Nephron progenitor cell (in vitro differentiated cells): ENCODE measurements at regions not wholly inside any gene's neighbourhood (a gene's known extent, or its start where the extent isn't known, plus 50 kb on each side); places are given as distances from the start of the nearest gene placed in this dataset.

Experiments
- DNase-seq: peaks from one replicate; pipeline ENCODE4 v3.0.0; 2021
- H3K27ac Mint-ChIP-seq: 2 replicates; pipeline ENCODE4 v1.8.0; 2021; ENCODE audit warnings: mild to moderate bottlenecking, moderate library complexity, mixed read lengths
- H3K27me3 Mint-ChIP-seq: 2 replicates; pipeline ENCODE4 v1.8.0; 2021; ENCODE audit warnings: mild to moderate bottlenecking, low read depth, mixed read lengths; ENCODE audit not compliant: poor library complexity
- H3K36me3 Mint-ChIP-seq: 2 replicates; pipeline ENCODE4 v1.8.0; 2021; ENCODE audit warnings: low read depth, mixed read lengths
- H3K4me1 Mint-ChIP-seq: 2 replicates; pipeline ENCODE4 v1.8.0; 2021; ENCODE audit warnings: mixed read lengths
- H3K4me3 Mint-ChIP-seq: 2 replicates; pipeline ENCODE4 v1.8.0; 2021; ENCODE audit warnings: mild to moderate bottlenecking, moderate library complexity, mixed read lengths
- H3K9me3 Mint-ChIP-seq: 2 replicates; pipeline ENCODE4 v1.8.0; 2021; ENCODE audit warnings: mild to moderate bottlenecking, moderate library complexity, mixed read lengths
- TF ChIP-seq, protein P1 (sequence below): fragments of 200-600 bp; sonication (generic); IDR thresholded peaks from 2 replicates; pipeline ENCODE4 v1.5.0; 2021; ENCODE audit warnings: antibody characterized with exemption

DNA sequence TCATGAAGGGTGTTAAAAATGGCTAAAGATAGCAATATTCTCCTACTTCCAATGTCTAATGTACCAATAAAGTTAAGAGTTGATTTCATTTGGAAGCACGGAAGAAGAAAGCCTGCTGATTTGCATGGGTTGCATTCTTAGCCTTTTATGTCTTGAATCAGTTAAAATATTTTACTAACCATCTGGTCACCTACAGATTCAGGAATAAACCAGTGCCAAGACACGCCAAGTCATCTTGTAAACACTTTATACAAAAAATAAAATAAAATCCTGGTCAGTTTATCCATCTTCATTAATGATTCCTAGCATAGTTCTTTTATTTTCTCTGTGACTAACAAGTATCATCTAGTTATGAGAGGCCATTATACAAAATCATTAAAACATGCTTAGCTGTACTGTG, 1031.6 kb upstream of the WWC1 start:
- no peak overlapping the region for H3K27ac Mint-ChIP-seq
- DNase-seq: no peak
- no peaks in the 10 kb centered on the region for H3K27me3 Mint-ChIP-seq
- H3K36me3 Mint-ChIP-seq: no peaks in the 10 kb centered on the region
- H3K4me3 Mint-ChIP-seq: no peak overlapping the region
- H3K9me3 Mint-ChIP-seq: peaks cover 5% of the 10 kb centered on the region
- no peaks in the 10 kb centered on the region for H3K4me1 Mint-ChIP-seq
- TF ChIP-seq, protein P1, sequence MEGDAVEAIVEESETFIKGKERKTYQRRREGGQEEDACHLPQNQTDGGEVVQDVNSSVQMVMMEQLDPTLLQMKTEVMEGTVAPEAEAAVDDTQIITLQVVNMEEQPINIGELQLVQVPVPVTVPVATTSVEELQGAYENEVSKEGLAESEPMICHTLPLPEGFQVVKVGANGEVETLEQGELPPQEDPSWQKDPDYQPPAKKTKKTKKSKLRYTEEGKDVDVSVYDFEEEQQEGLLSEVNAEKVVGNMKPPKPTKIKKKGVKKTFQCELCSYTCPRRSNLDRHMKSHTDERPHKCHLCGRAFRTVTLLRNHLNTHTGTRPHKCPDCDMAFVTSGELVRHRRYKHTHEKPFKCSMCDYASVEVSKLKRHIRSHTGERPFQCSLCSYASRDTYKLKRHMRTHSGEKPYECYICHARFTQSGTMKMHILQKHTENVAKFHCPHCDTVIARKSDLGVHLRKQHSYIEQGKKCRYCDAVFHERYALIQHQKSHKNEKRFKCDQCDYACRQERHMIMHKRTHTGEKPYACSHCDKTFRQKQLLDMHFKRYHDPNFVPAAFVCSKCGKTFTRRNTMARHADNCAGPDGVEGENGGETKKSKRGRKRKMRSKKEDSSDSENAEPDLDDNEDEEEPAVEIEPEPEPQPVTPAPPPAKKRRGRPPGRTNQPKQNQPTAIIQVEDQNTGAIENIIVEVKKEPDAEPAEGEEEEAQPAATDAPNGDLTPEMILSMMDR: no peak

DNA sequence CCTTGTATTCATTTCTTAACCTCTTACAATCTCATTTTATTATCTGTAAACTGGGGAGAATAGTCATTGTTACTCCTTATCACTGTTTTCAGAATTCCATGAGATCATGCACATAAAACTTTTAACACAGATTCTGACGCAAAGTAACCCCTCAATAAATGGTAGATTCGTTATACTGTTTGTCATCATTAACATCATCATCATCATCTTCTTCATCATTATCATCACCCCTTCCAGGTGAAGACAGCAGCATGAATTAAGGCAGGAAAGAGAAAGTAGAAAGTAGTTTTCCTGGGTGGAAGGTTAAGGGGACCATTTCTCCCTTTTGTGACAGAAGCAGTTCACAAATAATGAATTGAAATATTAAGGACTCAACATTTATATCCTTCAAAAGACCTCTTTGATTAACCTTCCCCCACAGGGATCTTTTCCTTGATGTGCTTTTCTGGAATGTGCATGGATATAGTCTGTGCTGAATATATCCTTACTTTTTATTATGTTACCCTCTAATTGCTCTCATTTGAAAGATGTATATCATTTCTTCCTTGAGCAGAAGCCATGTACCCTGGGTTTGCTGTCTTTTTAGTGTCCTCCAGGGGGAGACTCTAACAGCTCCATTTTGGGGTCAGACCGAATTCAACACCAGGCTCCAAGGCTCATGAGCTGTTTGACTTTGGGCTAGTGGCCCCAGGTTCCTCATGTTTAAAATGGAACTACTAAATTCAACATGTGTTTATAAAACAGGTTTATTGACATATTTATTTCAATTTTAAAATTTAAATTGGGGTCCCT, 1029.9 kb upstream of the WWC1 start:
- no peaks in the 10 kb centered on the region for H3K27me3 Mint-ChIP-seq
- no peak for DNase-seq
- no peaks in the 10 kb centered on the region for H3K36me3 Mint-ChIP-seq
- no peak overlapping the region for H3K27ac Mint-ChIP-seq
- peaks cover 5% of the 10 kb centered on the region for H3K9me3 Mint-ChIP-seq
- no peak overlapping the region for H3K4me3 Mint-ChIP-seq
- no peaks in the 10 kb centered on the region for H3K4me1 Mint-ChIP-seq
- TF ChIP-seq, protein P1: peak; percentile 22

DNA sequence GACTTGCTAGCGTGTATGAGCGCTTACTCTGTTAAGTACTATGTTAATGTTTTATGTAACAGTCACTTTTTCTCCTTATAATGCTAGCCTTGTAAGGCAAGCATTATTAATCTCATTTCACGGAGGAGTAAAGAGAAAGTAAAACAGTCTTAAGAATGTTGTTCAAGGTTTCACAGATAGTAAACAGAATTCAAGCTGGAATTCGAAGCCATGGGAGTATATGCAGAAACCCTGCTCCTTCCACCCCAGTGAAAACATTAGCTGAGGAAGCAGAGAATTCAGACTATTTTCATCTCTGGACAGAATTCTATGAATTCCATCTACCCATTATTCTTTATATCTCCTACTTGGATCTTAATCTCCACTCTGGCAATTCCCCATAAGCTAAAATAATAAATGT, 1028.3 kb upstream of the WWC1 start:
- no peaks in the 10 kb centered on the region for H3K4me1 Mint-ChIP-seq
- H3K27me3 Mint-ChIP-seq: no peaks in the 10 kb centered on the region
- no peak overlapping the region for H3K27ac Mint-ChIP-seq
- H3K9me3 Mint-ChIP-seq: peaks cover 5% of the 10 kb centered on the region
- no peak overlapping the region for H3K4me3 Mint-ChIP-seq
- DNase-seq: no peak
- H3K36me3 Mint-ChIP-seq: no peaks in the 10 kb centered on the region
- TF ChIP-seq, protein P1: no peak

DNA sequence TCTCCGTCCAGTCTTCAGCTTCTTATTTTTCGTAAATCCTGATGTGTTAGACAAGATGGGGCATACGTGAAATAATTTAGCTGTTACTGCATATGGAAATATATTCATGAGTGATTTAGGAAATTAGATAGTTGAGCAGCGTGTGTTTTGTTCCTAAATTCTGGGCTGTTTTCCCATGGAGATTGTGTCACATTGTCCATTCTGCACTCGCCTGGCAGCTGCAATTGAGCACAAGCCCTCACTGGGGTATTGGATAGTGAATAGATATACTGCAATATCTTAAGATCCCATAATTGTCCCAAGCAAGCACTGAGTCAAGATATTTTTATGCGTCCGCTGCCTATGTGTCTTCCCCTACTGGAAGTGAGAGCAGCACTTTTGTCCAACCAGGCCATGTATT, 1027.1 kb upstream of the WWC1 start:
- TF ChIP-seq, protein P1: no peak
- H3K4me3 Mint-ChIP-seq: no peak overlapping the region
- H3K27ac Mint-ChIP-seq: no peak overlapping the region

DNA sequence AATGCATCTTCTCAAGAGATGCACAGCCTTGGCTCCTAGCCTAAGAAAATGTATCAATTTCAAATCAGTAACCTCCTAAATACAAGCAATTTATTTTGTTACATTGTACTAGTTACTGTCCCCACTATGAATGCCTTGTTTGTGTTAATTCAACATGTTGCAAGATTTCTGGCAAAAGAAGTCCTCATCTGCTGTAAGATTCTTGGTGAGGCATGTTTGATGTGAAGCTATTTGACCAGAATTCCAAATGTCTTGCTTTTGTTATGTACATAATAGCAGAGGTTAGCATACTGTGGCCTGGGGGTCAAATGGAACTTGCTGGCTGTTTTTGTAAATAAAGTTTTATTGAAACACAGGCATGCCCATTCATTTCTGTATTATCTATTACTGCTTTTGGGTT, 1023.1 kb upstream of the WWC1 start:
- TF ChIP-seq, protein P1: no peak
- Mint-ChIP-seq H3K36me3 (no peaks in the 10 kb centered on the region), H3K9me3 (no peaks in the 10 kb centered on the region), H3K27ac (no peak overlapping the region), H3K27me3 (no peaks in the 10 kb centered on the region), H3K4me1 (no peaks in the 10 kb centered on the region), H3K4me3 (no peak overlapping the region)
- DNase-seq: no peak

More for the DNA sequence above, 1027.1 kb upstream of the WWC1 start:
- Mint-ChIP-seq H3K36me3 (no peaks in the 10 kb centered on the region), H3K9me3 (peaks cover 5% of the 10 kb centered on the region), H3K27me3 (no peaks in the 10 kb centered on the region), H3K4me1 (no peaks in the 10 kb centered on the region)
- DNase-seq: no peak

DNA sequence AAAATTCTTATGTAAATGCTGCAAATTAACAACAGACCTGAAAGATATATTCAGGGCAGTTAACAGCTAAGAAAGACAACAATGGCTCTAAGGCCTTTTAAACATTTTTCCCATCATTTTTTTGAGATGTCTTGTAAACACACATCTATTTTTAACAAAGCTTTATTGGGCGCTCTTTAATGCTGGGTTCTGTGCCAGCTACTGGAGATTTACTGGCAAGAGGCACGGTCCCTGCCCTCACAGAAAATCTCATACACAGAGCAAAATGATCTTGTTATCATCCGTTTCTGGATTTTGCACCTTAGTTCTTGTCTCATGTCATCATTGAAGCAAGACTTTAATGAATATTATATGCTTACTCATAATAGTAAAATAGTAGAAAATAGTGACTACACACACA, 1022.3 kb upstream of the WWC1 start:
- TF ChIP-seq, protein P1: no peak
- Mint-ChIP-seq H3K4me1 (no peaks in the 10 kb centered on the region), H3K9me3 (no peaks in the 10 kb centered on the region), H3K4me3 (no peak overlapping the region), H3K36me3 (no peaks in the 10 kb centered on the region), H3K27me3 (no peaks in the 10 kb centered on the region), H3K27ac (no peak overlapping the region)
- no peak for DNase-seq
